ENCODE measurements at regions not wholly inside any gene's neighbourhood (a gene's known extent, or its start where the extent isn't known, plus 50 kb on each side); places are given as distances from the start of the nearest gene placed in this dataset.

GRCh38 chr12:58496411-58497190 is 423.7 kb downstream of the LRIG3 start:
- no peak for DNase-seq

- DNase-seq, result no peak
Measured at GRCh38 chr12:58500399-58500798, 419.9 kb downstream of the LRIG3 start.

GRCh38 chr12:58502226-58502625 is 418.1 kb downstream of the LRIG3 start:
- no peak for DNase-seq

GRCh38 chr12:58502841-58503240 is 417.5 kb downstream of the LRIG3 start:
- no peak for DNase-seq

GRCh38 chr12:58503731-58504130 is 416.6 kb downstream of the LRIG3 start:
- no peak for DNase-seq

GRCh38 chr12:58504143-58504938 is 416.0 kb downstream of the LRIG3 start:
- DNase-seq, result no peak

- no peak for DNase-seq
Measured at GRCh38 chr12:58509116-58509885, 411.0 kb downstream of the LRIG3 start.

- DNase-seq, result no peak
Measured at GRCh38 chr12:58513301-58513834, 406.9 kb downstream of the LRIG3 start.

GRCh38 chr12:58513852-58514251 is 406.5 kb downstream of the LRIG3 start:
- no peak for DNase-seq

- DNase-seq, result no peak
Measured at GRCh38 chr12:58519839-58520238, 400.5 kb downstream of the LRIG3 start.

GRCh38 chr12:58521152-58521551 is 399.2 kb downstream of the LRIG3 start:
- DNase-seq, result no peak

GRCh38 chr12:58521796-58522195 is 398.5 kb downstream of the LRIG3 start:
- DNase-seq, result no peak

- DNase-seq, result no peak
Measured at GRCh38 chr12:58523360-58523759, 396.9 kb downstream of the LRIG3 start.

- no peak for DNase-seq
Measured at GRCh38 chr12:58528271-58528670, 392.0 kb downstream of the LRIG3 start.

- no peak for DNase-seq
Measured at GRCh38 chr12:58529114-58529665, 391.1 kb downstream of the LRIG3 start.

GRCh38 chr12:58529897-58530741 is 390.2 kb downstream of the LRIG3 start:
- DNase-seq, result no peak

- no peak for DNase-seq
Measured at GRCh38 chr12:58530742-58531062, 389.6 kb downstream of the LRIG3 start.

GRCh38 chr12:58532855-58533608 is 387.3 kb downstream of the LRIG3 start:
- no peak for DNase-seq

GRCh38 chr12:58533652-58534051 is 386.7 kb downstream of the LRIG3 start:
- DNase-seq, result no peak

GRCh38 chr12:58537278-58537677 is 383.0 kb downstream of the LRIG3 start:
- no peak for DNase-seq

GRCh38 chr12:58539295-58539694 is 381.0 kb downstream of the LRIG3 start:
- no peak for DNase-seq

Measured in Kasumi-1 (cell line).